ENCODE measurements at regions not wholly inside any gene's neighbourhood (a gene's known extent, or its start where the extent isn't known, plus 50 kb on each side); places are given as distances from the start of the nearest gene placed in this dataset.

DNA sequence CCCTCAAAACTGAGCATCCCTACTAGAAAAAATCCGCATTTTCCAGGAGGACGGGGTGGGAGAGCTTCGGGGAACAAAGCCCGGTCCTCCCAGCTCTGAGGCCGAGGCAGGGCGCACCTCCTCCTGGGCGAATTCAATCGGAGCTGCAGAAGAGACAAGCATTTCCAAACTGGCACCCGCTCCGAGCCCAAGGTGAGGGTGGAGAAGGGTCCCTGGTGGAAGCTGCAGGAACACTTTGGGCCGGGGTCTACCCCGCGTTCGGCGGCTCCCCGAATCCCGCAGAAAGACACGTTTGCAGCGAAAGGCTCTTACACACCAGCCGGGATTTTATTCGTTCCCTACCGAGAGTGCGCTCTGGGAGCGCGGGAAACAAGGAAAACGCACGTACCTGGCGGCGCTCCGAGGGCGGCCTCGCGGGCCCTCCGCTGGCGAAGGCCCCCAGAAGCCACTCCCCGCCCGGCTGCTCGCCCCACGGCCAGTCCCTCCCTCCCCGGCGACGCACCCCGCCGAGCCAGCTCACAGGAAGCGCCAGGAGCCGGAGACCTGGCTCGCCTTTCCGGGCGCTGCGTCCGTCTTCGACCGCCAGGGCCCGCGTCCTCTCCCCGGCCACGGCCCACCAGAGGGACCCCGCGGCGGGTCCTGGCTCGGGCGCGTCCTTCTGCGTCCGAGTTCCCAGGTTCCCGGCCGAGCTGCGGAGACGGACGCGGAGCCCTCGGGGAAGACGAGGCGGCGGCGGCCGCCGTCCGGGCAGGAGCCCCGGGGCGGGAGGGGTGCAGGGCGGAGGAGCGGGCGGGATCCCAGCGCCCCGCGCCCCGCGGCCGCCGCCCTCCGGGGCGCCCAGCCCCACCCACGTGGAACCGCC lies 49.8 kb upstream of the BAHCC1 start:
- TF ChIP-seq POLR2A (IDR thresholded peaks at IDR 0.05): peak in 1 of 4 donors; percentile 84
- TF ChIP-seq, protein P1, sequence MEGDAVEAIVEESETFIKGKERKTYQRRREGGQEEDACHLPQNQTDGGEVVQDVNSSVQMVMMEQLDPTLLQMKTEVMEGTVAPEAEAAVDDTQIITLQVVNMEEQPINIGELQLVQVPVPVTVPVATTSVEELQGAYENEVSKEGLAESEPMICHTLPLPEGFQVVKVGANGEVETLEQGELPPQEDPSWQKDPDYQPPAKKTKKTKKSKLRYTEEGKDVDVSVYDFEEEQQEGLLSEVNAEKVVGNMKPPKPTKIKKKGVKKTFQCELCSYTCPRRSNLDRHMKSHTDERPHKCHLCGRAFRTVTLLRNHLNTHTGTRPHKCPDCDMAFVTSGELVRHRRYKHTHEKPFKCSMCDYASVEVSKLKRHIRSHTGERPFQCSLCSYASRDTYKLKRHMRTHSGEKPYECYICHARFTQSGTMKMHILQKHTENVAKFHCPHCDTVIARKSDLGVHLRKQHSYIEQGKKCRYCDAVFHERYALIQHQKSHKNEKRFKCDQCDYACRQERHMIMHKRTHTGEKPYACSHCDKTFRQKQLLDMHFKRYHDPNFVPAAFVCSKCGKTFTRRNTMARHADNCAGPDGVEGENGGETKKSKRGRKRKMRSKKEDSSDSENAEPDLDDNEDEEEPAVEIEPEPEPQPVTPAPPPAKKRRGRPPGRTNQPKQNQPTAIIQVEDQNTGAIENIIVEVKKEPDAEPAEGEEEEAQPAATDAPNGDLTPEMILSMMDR (IDR thresholded peaks at IDR 0.05): peak in 3 of 7 experiments; percentile 16 to 37 (median 32)

Measured in stomach (tissue), 4 donors.